Caco-2 (cell line): ENCODE measurements at regions not wholly inside any gene's neighbourhood (a gene's known extent, or its start where the extent isn't known, plus 50 kb on each side); places are given as distances from the start of the nearest gene placed in this dataset.

Source experiments
- BruUV-seq: library from RNA; stranded (reverse); fragments of 400-500 nt; replicated peaks from 2 replicates; lab custom pipeline; 2021; lab: Mats Ljungman, UMichigan
- CTCF ChIA-PET: fragments of 300-600 bp; sonication (Branson Sonifier 250); formaldehyde crosslinking; loops from one replicate; lab custom pipeline; 2022; ENCODE audit warnings: antibody characterized with exemption; lab: Charles Lee
- POLR2A ChIA-PET: fragments of 300-600 bp; sonication (Branson Sonifier 250); formaldehyde crosslinking; loops from one replicate; lab custom pipeline; 2022; ENCODE audit warnings: antibody characterized with exemption; lab: Charles Lee
- DNase-seq, 2 experiments: peaks; one replicate each; pipeline versions ENCODE4 v3.0.0 to v3.0.0-alpha.2; 2020 to 2022
- H3K27me3 ChIP-seq: replicated peaks from 2 replicates; pipeline ENCODE4 v1.6.0; 2011; ENCODE audit warnings: low read length; ENCODE audit not compliant: control insufficient read depth, insufficient read depth
- H3K36me3 ChIP-seq: 2 replicates; pipeline ENCODE4 v1.5.1; 2011; ENCODE audit warnings: low read length; ENCODE audit not compliant: control insufficient read depth, insufficient read depth
- H3K4me1 ChIP-seq: fragments of 250-450 bp; sonication (Bioruptor Pico); 2 replicates; pipeline ENCODE4 v1.5.1; 2020; ENCODE audit warnings: mild to moderate bottlenecking
- H3K4me3 ChIP-seq: 2 replicates; pipeline ENCODE4 v1.5.1; 2011; ENCODE audit warnings: low read depth, mild to moderate bottlenecking, control low read depth, low read length
- H3K9me3 ChIP-seq: fragments of 250-450 bp; sonication (Bioruptor Pico); 2 replicates; pipeline ENCODE4 v1.5.1; 2020; ENCODE audit warnings: mild to moderate bottlenecking, moderate library complexity
- H3K27ac Mint-ChIP-seq: one replicate; pipeline ENCODE4 v1.8.0; 2022; ENCODE audit warnings: mixed read lengths; ENCODE audit not compliant: unreplicated experiment
- H3K27me3 Mint-ChIP-seq: one replicate; pipeline ENCODE4 v1.8.0; 2022; ENCODE audit warnings: mixed read lengths; ENCODE audit not compliant: insufficient read depth, unreplicated experiment
- H3K36me3 Mint-ChIP-seq: one replicate; pipeline ENCODE4 v1.8.0; 2022; ENCODE audit warnings: mild to moderate bottlenecking, mixed read lengths; ENCODE audit not compliant: insufficient read depth, unreplicated experiment
- H3K4me1 Mint-ChIP-seq: one replicate; pipeline ENCODE4 v1.8.0; 2022; ENCODE audit warnings: low read depth, mixed read lengths; ENCODE audit not compliant: unreplicated experiment
- H3K4me3 Mint-ChIP-seq: one replicate; pipeline ENCODE4 v1.8.0; 2022; ENCODE audit warnings: mild to moderate bottlenecking, moderate library complexity, mixed read lengths; ENCODE audit not compliant: unreplicated experiment
- H3K9me3 Mint-ChIP-seq: one replicate; pipeline ENCODE4 v1.8.0; 2022; ENCODE audit warnings: mixed read lengths; ENCODE audit not compliant: unreplicated experiment
- CTCF ChIP-seq, 2 experiments: fragments of 200-600 bp in 1 of 2; IDR thresholded peaks; 1 replicate in 1 of 2; 2 replicates in 1 of 2; pipeline versions ENCODE4 v1.5.1 to v1.8.0; 2011 to 2022; ENCODE audit warnings: antibody characterized with exemption in 1 of 2, control low read depth in 1 of 2, inconsistent platforms in 1 of 2, low read depth in 1 of 2, low read length in 1 of 2, mild to moderate bottlenecking in 1 of 2, moderate library complexity in 1 of 2; ENCODE audit not compliant: insufficient read depth in 1 of 2, severe bottlenecking in 1 of 2, unreplicated experiment in 1 of 2
- intact Hi-C: fragments of 100-400 bp; cut with micrococcal nuclease; formaldehyde crosslinking; loops from one replicate; pipeline ENCODE4 v1.10.0; 2022; ENCODE audit not compliant: unreplicated experiment

GRCh38 chr21:18986197-18986596 is 582.6 kb upstream of the TMPRSS15 start:
- Mint-ChIP-seq H3K27ac (no peak overlapping the region), H3K4me1 (no peaks in the 10 kb centered on the region), H3K9me3 (peaks cover 18% of the 10 kb centered on the region), H3K4me3 (no peak overlapping the region), H3K27me3 (no peaks in the 10 kb centered on the region), H3K36me3 (no peaks in the 10 kb centered on the region)
- TF ChIP-seq CTCF (IDR thresholded peaks at IDR 0.05; ENCODE audit: insufficient read depth in 1 of 2, low read depth in 1 of 2, low read length in 1 of 2, severe bottlenecking in 1 of 2, unreplicated experiment in 1 of 2) = no peak
- no peaks in the 10 kb centered on the region for H3K4me1 ChIP-seq
- H3K27me3 ChIP-seq = no peaks in the 10 kb centered on the region
- no peak overlapping the region for H3K4me3 ChIP-seq
- no peaks in the 10 kb centered on the region for H3K36me3 ChIP-seq
- ChIA-PET POLR2A (no interaction called here), CTCF (no interaction called here)
- intact Hi-C loops = no loop called here
- no peaks in the 10 kb centered on the region for H3K9me3 ChIP-seq
- DNase-seq = no peak
- BruUV-seq = no TSS peak

GRCh38 chr21:18987520-18988026 is 584.0 kb upstream of the TMPRSS15 start:
- ChIA-PET POLR2A (no interaction called here), CTCF (no interaction called here)
- TF ChIP-seq CTCF (IDR thresholded peaks at IDR 0.05; ENCODE audit: insufficient read depth in 1 of 2, low read depth in 1 of 2, low read length in 1 of 2, severe bottlenecking in 1 of 2, unreplicated experiment in 1 of 2) = no peak
- no peaks in the 10 kb centered on the region for H3K9me3 ChIP-seq
- intact Hi-C loops = no loop called here
- no peaks in the 10 kb centered on the region for H3K27me3 Mint-ChIP-seq
- no peak overlapping the region for H3K27ac Mint-ChIP-seq
- no peaks in the 10 kb centered on the region for H3K27me3 ChIP-seq
- no peak overlapping the region for H3K4me3 Mint-ChIP-seq
- no TSS peak for BruUV-seq
- H3K36me3 Mint-ChIP-seq = no peaks in the 10 kb centered on the region
- no peak overlapping the region for H3K4me3 ChIP-seq
- no peaks in the 10 kb centered on the region for H3K36me3 ChIP-seq
- no peak for DNase-seq
- no peaks in the 10 kb centered on the region for H3K4me1 ChIP-seq
- no peaks in the 10 kb centered on the region for H3K4me1 Mint-ChIP-seq
- peaks cover 18% of the 10 kb centered on the region for H3K9me3 Mint-ChIP-seq

GRCh38 chr21:18989953-18990495 is 586.4 kb upstream of the TMPRSS15 start:
- Histone ChIP-seq H3K36me3 (no peaks in the 10 kb centered on the region), H3K9me3 (no peaks in the 10 kb centered on the region), H3K4me3 (no peak overlapping the region), H3K4me1 (no peaks in the 10 kb centered on the region), H3K27me3 (no peaks in the 10 kb centered on the region)
- H3K4me1 Mint-ChIP-seq = no peaks in the 10 kb centered on the region
- intact Hi-C loops = no loop called here
- POLR2A ChIA-PET = no interaction called here
- TF ChIP-seq CTCF (IDR thresholded peaks at IDR 0.05; ENCODE audit: insufficient read depth in 1 of 2, low read depth in 1 of 2, low read length in 1 of 2, severe bottlenecking in 1 of 2, unreplicated experiment in 1 of 2) = no peak
- no peak overlapping the region for H3K27ac Mint-ChIP-seq
- no peaks in the 10 kb centered on the region for H3K27me3 Mint-ChIP-seq
- no peak overlapping the region for H3K4me3 Mint-ChIP-seq
- DNase-seq = no peak
- H3K36me3 Mint-ChIP-seq = no peaks in the 10 kb centered on the region
- CTCF ChIA-PET = no interaction called here
- H3K9me3 Mint-ChIP-seq = peaks cover under 1% of the 10 kb centered on the region
- no TSS peak for BruUV-seq
